ENCODE measurements at regions not wholly inside any gene's neighbourhood (a gene's known extent, or its start where the extent isn't known, plus 50 kb on each side); places are given as distances from the start of the nearest gene placed in this dataset.

DNA sequence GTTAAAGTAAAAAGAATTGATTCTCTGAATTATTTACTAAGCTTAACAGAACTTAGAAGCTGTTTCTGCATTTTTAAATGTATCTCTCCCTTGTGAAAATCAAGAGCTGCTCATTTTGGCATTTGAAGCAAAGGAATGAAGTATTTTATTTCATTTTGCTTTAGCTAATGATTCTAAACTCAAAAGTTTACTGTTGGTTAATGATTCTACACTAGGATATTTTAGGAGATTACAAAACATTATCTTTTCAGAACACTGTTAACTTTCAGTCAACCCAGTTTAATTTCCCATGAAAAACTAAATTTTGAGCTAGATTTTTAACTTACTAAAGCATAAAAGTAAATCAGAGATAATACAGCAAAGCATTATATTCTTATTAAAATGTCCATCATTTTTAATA is 355.2 kb upstream of the CXorf51B start (continued):
- no peak for TF ChIP-seq SRF (IDR thresholded peaks at IDR 0.05; ENCODE audit: low read depth, low read length)
- no peak for TF ChIP-seq RBBP5 (IDR thresholded peaks at IDR 0.05; ENCODE audit: borderline replicate concordance, low read depth, low read length)

Measured in H1 (cell line).